IMR-90 (cell line): ENCODE measurements at regions not wholly inside any gene's neighbourhood (a gene's known extent, or its start where the extent isn't known, plus 50 kb on each side); places are given as distances from the start of the nearest gene placed in this dataset.

Experiments used
- ATAC-seq: fragments of 200-7000 bp; cut with Tn5 transposase; 2 replicates; pipeline ENCODE4 v1.9.1; 2020; ENCODE audit warnings: low read depth, mild to moderate bottlenecking, moderate library complexity
- BruUV-seq: library from RNA; stranded (reverse); fragments of 400-500 nt; replicated peaks from 2 replicates; lab custom pipeline; 2021; lab: Mats Ljungman, UMichigan
- CTCF ChIA-PET: fragments of 300-600 bp; formaldehyde crosslinking; extraction: SDS; loops from one replicate; lab custom pipeline; 2021; ENCODE audit warnings: antibody characterized with exemption; lab: Yijun Ruan, JAX
- POLR2A ChIA-PET: fragments of 300-600 bp; sonication (Branson Sonifier 250); formaldehyde crosslinking; loops from one replicate; lab custom pipeline; 2022; ENCODE audit warnings: antibody characterized with exemption; ENCODE audit not compliant: unreplicated experiment; lab: Charles Lee
- DNase-seq: peaks from one replicate; pipeline ENCODE4 v3.0.0; 2013
- H2AFZ ChIP-seq: replicated peaks from 2 replicates; pipeline ENCODE3; 2013; ENCODE audit warnings: low read length, mild to moderate bottlenecking; ENCODE audit not compliant: poor library complexity
- H2AK5ac ChIP-seq: 2 replicates; pipeline ENCODE4 v1.6.1; 2013; ENCODE audit warnings: low read depth, low read length, inconsistent platforms
- H2AK9ac ChIP-seq: replicated peaks from 2 replicates; pipeline ENCODE3; 2013; ENCODE audit warnings: mild to moderate bottlenecking, low read depth, low read length, moderate library complexity; ENCODE audit not compliant: poor library complexity
- H2BK120ac ChIP-seq: 2 replicates; pipeline ENCODE4 v1.6.1; 2013; ENCODE audit warnings: low read depth, low read length, inconsistent platforms
- H2BK15ac ChIP-seq: 3 replicates; pipeline ENCODE4 v1.6.1; 2013; ENCODE audit warnings: low read depth, low read length, inconsistent platforms
- H2BK20ac ChIP-seq: 2 replicates; pipeline ENCODE4 v1.6.1; 2013; ENCODE audit warnings: low read depth, mild to moderate bottlenecking, inconsistent platforms, low read length, moderate library complexity
- H2BK5ac ChIP-seq: 2 replicates; pipeline ENCODE4 v1.6.1; 2013; ENCODE audit warnings: mild to moderate bottlenecking, low read depth, low read length, inconsistent platforms; ENCODE audit not compliant: poor library complexity, severe bottlenecking
- H3K14ac ChIP-seq: replicated peaks from 2 replicates; pipeline ENCODE4 v1.6.1; 2013; ENCODE audit warnings: low read depth, low read length, inconsistent platforms
- H3K18ac ChIP-seq: 2 replicates; pipeline ENCODE4 v1.6.1; 2013; ENCODE audit warnings: low read depth, low read length, control low read depth
- H3K23ac ChIP-seq: 2 replicates; pipeline ENCODE4 v1.6.1; 2013; ENCODE audit warnings: low read depth, low read length, inconsistent platforms
- H3K27ac ChIP-seq: 2 replicates; pipeline ENCODE4 v1.5.1; 2013; ENCODE audit warnings: mild to moderate bottlenecking, control low read depth, low read length; ENCODE audit not compliant: insufficient read depth
- H3K27me3 ChIP-seq: 2 replicates; pipeline ENCODE4 v1.6.1; 2013; ENCODE audit warnings: low read length; ENCODE audit not compliant: control insufficient read depth, insufficient read depth
- H3K36me3 ChIP-seq: 2 replicates; pipeline ENCODE4 v1.6.1; 2013; ENCODE audit warnings: low read length, mixed read lengths; ENCODE audit not compliant: control insufficient read depth, insufficient read depth
- H3K4ac ChIP-seq: 2 replicates; pipeline ENCODE4 v1.6.1; 2013; ENCODE audit warnings: low read depth, low read length, inconsistent platforms
- H3K4me1 ChIP-seq: 2 replicates; pipeline ENCODE4 v1.6.1; 2013; ENCODE audit warnings: low read length, mixed read lengths; ENCODE audit not compliant: control insufficient read depth, insufficient read depth
- H3K4me2 ChIP-seq: 2 replicates; pipeline ENCODE4 v1.6.1; 2013; ENCODE audit warnings: low read depth, mild to moderate bottlenecking, control low read depth, low read length, moderate library complexity
- H3K4me3 ChIP-seq: 2 replicates; pipeline ENCODE4 v1.5.1; 2013; ENCODE audit warnings: low read depth, mild to moderate bottlenecking, control low read depth, low read length, moderate library complexity; ENCODE audit not compliant: insufficient read depth
- H3K56ac ChIP-seq: 2 replicates; pipeline ENCODE4 v1.6.1; 2013; ENCODE audit warnings: low read length, inconsistent platforms; ENCODE audit not compliant: insufficient read depth; ENCODE audit errors: extremely low read depth
- H3K79me1 ChIP-seq, 2 experiments: 2 replicates each; pipeline ENCODE4 v1.6.1; 2013; ENCODE audit warnings: low read length in 2 of 2, inconsistent platforms in 1 of 2, low read depth in 1 of 2
- H3K9ac ChIP-seq: 2 replicates; pipeline ENCODE4 v1.6.1; 2013; ENCODE audit warnings: low read depth, low read length, control low read depth
- H3K9me1 ChIP-seq: 2 replicates; pipeline ENCODE4 v1.6.1; 2013; ENCODE audit warnings: low read length, inconsistent platforms; ENCODE audit not compliant: insufficient read depth
- H3K9me3 ChIP-seq: 2 replicates; pipeline ENCODE4 v1.6.1; 2013; ENCODE audit warnings: low read length; ENCODE audit not compliant: control insufficient read depth, insufficient read depth
- H4K20me1 ChIP-seq: 2 replicates; pipeline ENCODE4 v1.6.1; 2013; ENCODE audit warnings: low read length, inconsistent platforms; ENCODE audit not compliant: insufficient read depth
- H4K5ac ChIP-seq: 2 replicates; pipeline ENCODE4 v1.6.1; 2013; ENCODE audit warnings: mild to moderate bottlenecking, low read depth, low read length, control low read depth
- H4K8ac ChIP-seq, 2 experiments: 2 replicates each; pipeline ENCODE4 v1.6.1; 2013; ENCODE audit warnings: low read depth in 2 of 2, low read length in 2 of 2, control low read depth in 1 of 2, inconsistent platforms in 1 of 2
- H4K91ac ChIP-seq: 2 replicates; pipeline ENCODE4 v1.6.1; 2013; ENCODE audit warnings: low read depth, low read length, inconsistent platforms; ENCODE audit not compliant: insufficient read depth
- BHLHE40 ChIP-seq: fragments of 150-350 bp; IDR thresholded peaks from 2 replicates; pipeline ENCODE4 v1.6.1; 2016; ENCODE audit warnings: mild to moderate bottlenecking, low read depth, low read length
- CEBPB ChIP-seq: IDR thresholded peaks from 2 replicates; pipeline ENCODE4 v1.6.1; 2012; ENCODE audit warnings: low read depth, low read length, improper control_type of control experiment
- CHD1 ChIP-seq: IDR thresholded peaks from 2 replicates; pipeline ENCODE4 v1.6.1; 2012; ENCODE audit warnings: low read depth, low read length, improper control_type of control experiment
- FOS ChIP-seq: fragments of 150-350 bp; IDR thresholded peaks from 2 replicates; pipeline ENCODE4 v1.6.1; 2016; ENCODE audit warnings: low read depth, low read length
- MAFK ChIP-seq: IDR thresholded peaks from 2 replicates; pipeline ENCODE4 v1.6.1; 2012; ENCODE audit warnings: low read depth, low read length, improper control_type of control experiment
- MAZ ChIP-seq: IDR thresholded peaks from 2 replicates; pipeline ENCODE4 v1.6.1; 2012; ENCODE audit warnings: low read depth, mild to moderate bottlenecking, low read length, improper control_type of control experiment, moderate library complexity, borderline replicate concordance
- MXI1 ChIP-seq: IDR thresholded peaks from 2 replicates; pipeline ENCODE4 v1.6.1; 2012; ENCODE audit warnings: low read depth, mild to moderate bottlenecking, low read length, moderate library complexity, borderline replicate concordance
- NFE2L2 ChIP-seq: fragments of 150-350 bp; IDR thresholded peaks from 2 replicates; pipeline ENCODE4 v1.6.1; 2016; ENCODE audit warnings: low read depth, mild to moderate bottlenecking, low read length
- POLR2A ChIP-seq: IDR thresholded peaks from 2 replicates; pipeline ENCODE4 v1.6.1; 2012; ENCODE audit warnings: mild to moderate bottlenecking, low read depth, low read length
- RAD21 ChIP-seq: IDR thresholded peaks from 2 replicates; pipeline ENCODE4 v1.6.1; 2012; ENCODE audit warnings: low read length, improper control_type of control experiment
- RCOR1 ChIP-seq: IDR thresholded peaks from 2 replicates; pipeline ENCODE4 v1.6.1; 2012; ENCODE audit warnings: mild to moderate bottlenecking, low read length, improper control_type of control experiment; ENCODE audit not compliant: insufficient replicate concordance
- RFX5 ChIP-seq: IDR thresholded peaks from 2 replicates; pipeline ENCODE4 v1.8.0; 2012; ENCODE audit warnings: low read depth, mild to moderate bottlenecking, low read length, moderate library complexity
- SMC3 ChIP-seq: fragments of 150-350 bp; IDR thresholded peaks from 2 replicates; pipeline ENCODE4 v1.6.1; 2016; ENCODE audit warnings: low read depth, mild to moderate bottlenecking, antibody characterized with exemption, low read length, moderate library complexity
- WGBS, 2 experiments: methylation state at CpG; one replicate each; pipeline versions ENCODE4 v1.1.5 to v1.1.7; 2013; ENCODE audit warnings: missing lambda C conversion rate in 2 of 2; ENCODE audit not compliant: insufficient read length in 1 of 2; ENCODE audit errors: extremely low coverage in 2 of 2; 5-methylcytosine and 5-hydroxymethylcytosine counted together
- dilution Hi-C: fragments of 300-500 bp; cut with HindIII; formaldehyde crosslinking; loops from one replicate; pipeline ENCODE4 v1.14.3; 2018; ENCODE audit warnings: low sequenced_read_pairs; ENCODE audit not compliant: unreplicated experiment
- in situ Hi-C: fragments of 300-500 bp; cut with MboI; formaldehyde crosslinking; loops from 3 replicates; pipeline ENCODE4 v1.14.3; 2019; ENCODE audit warnings: low sequenced_read_pairs, inconsistent platforms, mixed read lengths
- intact Hi-C: fragments of 100-400 bp; cut with micrococcal nuclease; formaldehyde crosslinking; loops from 2 replicates; pipeline ENCODE4 v1.10.0; 2022
- TF ChIP-seq, protein P1 (sequence below): fragments of 150-350 bp; IDR thresholded peaks from 2 replicates; pipeline ENCODE4 v1.6.1; 2016; ENCODE audit warnings: low read depth, mild to moderate bottlenecking, low read length, moderate library complexity, borderline replicate concordance
- TF ChIP-seq, protein P2 (sequence below): conservative IDR thresholded peaks from 2 replicates; pipeline ENCODE4 v1.5.1; 2012; ENCODE audit warnings: mild to moderate bottlenecking, low read depth, low read length, improper control_type of control experiment
- TF ChIP-seq, protein P3 (sequence below): fragments of 150-350 bp; IDR thresholded peaks from 2 replicates; pipeline ENCODE4 v1.6.1; 2017; ENCODE audit warnings: mild to moderate bottlenecking, antibody characterized with exemption, low read length, low read depth

DNA sequence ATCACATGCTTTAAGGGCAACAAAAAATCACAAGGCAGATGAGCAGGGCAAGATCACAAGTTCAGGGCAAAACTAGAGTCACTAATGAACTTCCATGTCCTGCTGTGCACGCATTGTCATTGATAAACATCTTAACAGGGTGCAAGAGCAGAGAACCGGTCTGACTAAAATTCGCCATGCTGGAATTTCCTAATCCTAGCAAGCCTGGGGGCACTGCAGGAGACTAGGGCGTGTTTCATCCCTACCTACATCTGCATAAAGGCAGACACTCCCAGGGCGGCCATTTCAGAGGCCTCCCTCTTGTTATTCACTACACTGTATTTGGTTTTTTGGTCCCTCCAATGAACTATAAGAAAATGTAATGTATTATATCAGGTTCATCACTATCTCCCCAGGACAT is 203.6 kb downstream of the ARHGEF9 start:
- H3K27ac ChIP-seq = no peak overlapping the region
- H4K8ac ChIP-seq = no peak overlapping the region
- no peak overlapping the region for H3K23ac ChIP-seq
- no peaks in the 10 kb centered on the region for H4K20me1 ChIP-seq
- no peak overlapping the region for H4K5ac ChIP-seq
- no peak for ATAC-seq
- no peaks in the 10 kb centered on the region for H3K27me3 ChIP-seq
- BruUV-seq = no TSS peak
- no peak overlapping the region for H2AK5ac ChIP-seq
- ChIA-PET CTCF (no interaction called here), POLR2A (no interaction called here)
- no peak overlapping the region for H2AFZ ChIP-seq
- no peak overlapping the region for H3K9ac ChIP-seq
- H3K4me1 ChIP-seq = no peaks in the 10 kb centered on the region
- no peak overlapping the region for H2BK15ac ChIP-seq
- H3K9me3 ChIP-seq = no peaks in the 10 kb centered on the region
- H2BK120ac ChIP-seq = no peak overlapping the region
- H2BK20ac ChIP-seq = no peak overlapping the region
- dilution Hi-C loops (no loop called here), in situ Hi-C loops (no loop called here), intact Hi-C loops (no loop called here)
- H2BK5ac ChIP-seq = no peak overlapping the region
- no peak overlapping the region for H3K4ac ChIP-seq
- no peak overlapping the region for H3K14ac ChIP-seq
- 25% methylated on average over 3 of the region's 5 CpGs; no CpG with 5 or more reads in 1 of the 2 experiments for WGBS, 2 experiments
- TF ChIP-seq POLR2A (no peak), CEBPB (no peak), RFX5 (no peak), SMC3 (no peak), FOS (no peak), CHD1 (no peak), RCOR1 (no peak), MXI1 (no peak), NFE2L2 (no peak), BHLHE40 (no peak), MAZ (no peak), RAD21 (no peak), MAFK (no peak)
- TF ChIP-seq, protein P1, sequence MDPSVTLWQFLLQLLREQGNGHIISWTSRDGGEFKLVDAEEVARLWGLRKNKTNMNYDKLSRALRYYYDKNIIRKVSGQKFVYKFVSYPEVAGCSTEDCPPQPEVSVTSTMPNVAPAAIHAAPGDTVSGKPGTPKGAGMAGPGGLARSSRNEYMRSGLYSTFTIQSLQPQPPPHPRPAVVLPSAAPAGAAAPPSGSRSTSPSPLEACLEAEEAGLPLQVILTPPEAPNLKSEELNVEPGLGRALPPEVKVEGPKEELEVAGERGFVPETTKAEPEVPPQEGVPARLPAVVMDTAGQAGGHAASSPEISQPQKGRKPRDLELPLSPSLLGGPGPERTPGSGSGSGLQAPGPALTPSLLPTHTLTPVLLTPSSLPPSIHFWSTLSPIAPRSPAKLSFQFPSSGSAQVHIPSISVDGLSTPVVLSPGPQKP = no peak
- TF ChIP-seq, protein P2, sequence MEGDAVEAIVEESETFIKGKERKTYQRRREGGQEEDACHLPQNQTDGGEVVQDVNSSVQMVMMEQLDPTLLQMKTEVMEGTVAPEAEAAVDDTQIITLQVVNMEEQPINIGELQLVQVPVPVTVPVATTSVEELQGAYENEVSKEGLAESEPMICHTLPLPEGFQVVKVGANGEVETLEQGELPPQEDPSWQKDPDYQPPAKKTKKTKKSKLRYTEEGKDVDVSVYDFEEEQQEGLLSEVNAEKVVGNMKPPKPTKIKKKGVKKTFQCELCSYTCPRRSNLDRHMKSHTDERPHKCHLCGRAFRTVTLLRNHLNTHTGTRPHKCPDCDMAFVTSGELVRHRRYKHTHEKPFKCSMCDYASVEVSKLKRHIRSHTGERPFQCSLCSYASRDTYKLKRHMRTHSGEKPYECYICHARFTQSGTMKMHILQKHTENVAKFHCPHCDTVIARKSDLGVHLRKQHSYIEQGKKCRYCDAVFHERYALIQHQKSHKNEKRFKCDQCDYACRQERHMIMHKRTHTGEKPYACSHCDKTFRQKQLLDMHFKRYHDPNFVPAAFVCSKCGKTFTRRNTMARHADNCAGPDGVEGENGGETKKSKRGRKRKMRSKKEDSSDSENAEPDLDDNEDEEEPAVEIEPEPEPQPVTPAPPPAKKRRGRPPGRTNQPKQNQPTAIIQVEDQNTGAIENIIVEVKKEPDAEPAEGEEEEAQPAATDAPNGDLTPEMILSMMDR = no peak
- TF ChIP-seq, protein P3, sequence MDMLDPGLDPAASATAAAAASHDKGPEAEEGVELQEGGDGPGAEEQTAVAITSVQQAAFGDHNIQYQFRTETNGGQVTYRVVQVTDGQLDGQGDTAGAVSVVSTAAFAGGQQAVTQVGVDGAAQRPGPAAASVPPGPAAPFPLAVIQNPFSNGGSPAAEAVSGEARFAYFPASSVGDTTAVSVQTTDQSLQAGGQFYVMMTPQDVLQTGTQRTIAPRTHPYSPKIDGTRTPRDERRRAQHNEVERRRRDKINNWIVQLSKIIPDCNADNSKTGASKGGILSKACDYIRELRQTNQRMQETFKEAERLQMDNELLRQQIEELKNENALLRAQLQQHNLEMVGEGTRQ = no peak
- no peak overlapping the region for H3K18ac ChIP-seq
- H3K36me3 ChIP-seq = no peaks in the 10 kb centered on the region
- no peak for DNase-seq
- H3K4me2 ChIP-seq = no peak overlapping the region
- H4K91ac ChIP-seq = no peak overlapping the region
- H3K79me1 ChIP-seq = no peaks in the 10 kb centered on the region
- no peak overlapping the region for H3K56ac ChIP-seq
- H3K4me3 ChIP-seq = no peak overlapping the region
- H2AK9ac ChIP-seq = no peak overlapping the region
- H3K9me1 ChIP-seq = no peaks in the 10 kb centered on the region
